Lower lobe of right lung (tissue), 2 donors: ENCODE measurements at regions not wholly inside any gene's neighbourhood (a gene's known extent, or its start where the extent isn't known, plus 50 kb on each side); places are given as distances from the start of the nearest gene placed in this dataset.
A peak's percentile ranks its signal among the peaks of the same experiment; 100 is the strongest.

Experiments
- ATAC-seq, 2 donors: fragments of 200-7000 bp; cut with Tn5 transposase; one replicate each; pipeline ENCODE4 v1.9.1; 2020 to 2022; ENCODE audit warnings: mild to moderate bottlenecking in 2 of 2, moderate library complexity in 2 of 2
- DNase-seq: peaks from one replicate; pipeline ENCODE4 v3.0.0-alpha.2; 2020
- H3K27ac ChIP-seq: fragments of 200-600 bp; one replicate; pipeline ENCODE4 v1.8.0; 2022
- H3K27me3 ChIP-seq: fragments of 200-600 bp; one replicate; pipeline ENCODE4 v1.8.0; 2022; ENCODE audit warnings: low read depth
- H3K36me3 ChIP-seq: fragments of 200-600 bp; one replicate; pipeline ENCODE4 v1.8.0; 2022; ENCODE audit warnings: mild to moderate bottlenecking
- H3K4me1 ChIP-seq: fragments of 200-600 bp; one replicate; pipeline ENCODE4 v1.8.0; 2022
- H3K4me3 ChIP-seq: fragments of 200-600 bp; one replicate; pipeline ENCODE4 v1.8.0; 2022; ENCODE audit warnings: mild to moderate bottlenecking
- H3K9me3 ChIP-seq: fragments of 200-600 bp; one replicate; pipeline ENCODE4 v1.8.0; 2022
- intact Hi-C: fragments of 100-400 bp; cut with DNase I; formaldehyde crosslinking; loops from one replicate; pipeline ENCODE4 v1.11.0; 2022
- TF ChIP-seq, protein P1 (sequence below): fragments of 200-600 bp; IDR thresholded peaks from one replicate; pipeline ENCODE4 v1.8.0; 2022; ENCODE audit warnings: antibody characterized with exemption, mild to moderate bottlenecking
- donor health status: DM: no; HTN: yes; CAD: no; lungs with severe emphysema.

DNA sequence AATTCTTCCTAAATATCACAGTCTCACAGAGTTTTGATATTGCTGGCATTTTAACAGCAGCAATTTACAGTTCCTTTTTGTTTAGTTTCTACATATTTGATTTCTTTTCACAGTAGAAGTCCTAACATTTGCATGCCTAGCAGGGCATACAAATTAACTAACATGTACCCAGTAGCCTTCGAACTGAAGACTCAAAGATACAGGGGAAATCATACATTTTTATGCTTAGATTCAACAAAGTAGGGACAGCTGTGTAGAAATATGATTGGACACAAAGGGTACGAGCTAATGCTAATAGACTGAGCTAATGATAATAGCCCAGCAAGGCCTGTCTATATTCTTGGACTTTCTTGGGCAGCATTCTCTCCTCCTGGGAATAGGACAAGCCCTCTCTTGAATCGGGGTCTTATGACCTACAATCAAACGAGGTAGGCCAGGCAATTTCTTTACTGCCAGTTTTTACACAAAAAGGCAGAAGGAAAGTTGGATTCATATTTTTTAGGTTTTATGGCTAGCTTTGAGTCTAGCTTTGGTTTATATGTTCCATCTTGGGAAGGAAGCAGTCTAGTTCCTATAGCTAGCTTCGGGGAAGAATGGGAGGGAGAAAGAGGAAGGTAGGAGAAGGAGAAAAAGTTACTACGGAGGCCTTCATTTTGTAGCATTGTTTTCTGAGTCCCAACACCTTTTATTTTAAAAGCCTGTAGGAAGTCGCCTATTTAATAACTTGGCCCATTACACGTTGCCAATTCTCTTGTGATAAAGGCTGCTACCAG is 115.8 kb downstream of the HFE start:
- no peak overlapping the region for H3K27ac ChIP-seq
- intact Hi-C loops, result no loop called here
- ATAC-seq (no peak), DNase-seq (no peak)
- H3K9me3 ChIP-seq, result no peaks in the 10 kb centered on the region
- no peaks in the 10 kb centered on the region for H3K4me1 ChIP-seq
- TF ChIP-seq, protein P1, sequence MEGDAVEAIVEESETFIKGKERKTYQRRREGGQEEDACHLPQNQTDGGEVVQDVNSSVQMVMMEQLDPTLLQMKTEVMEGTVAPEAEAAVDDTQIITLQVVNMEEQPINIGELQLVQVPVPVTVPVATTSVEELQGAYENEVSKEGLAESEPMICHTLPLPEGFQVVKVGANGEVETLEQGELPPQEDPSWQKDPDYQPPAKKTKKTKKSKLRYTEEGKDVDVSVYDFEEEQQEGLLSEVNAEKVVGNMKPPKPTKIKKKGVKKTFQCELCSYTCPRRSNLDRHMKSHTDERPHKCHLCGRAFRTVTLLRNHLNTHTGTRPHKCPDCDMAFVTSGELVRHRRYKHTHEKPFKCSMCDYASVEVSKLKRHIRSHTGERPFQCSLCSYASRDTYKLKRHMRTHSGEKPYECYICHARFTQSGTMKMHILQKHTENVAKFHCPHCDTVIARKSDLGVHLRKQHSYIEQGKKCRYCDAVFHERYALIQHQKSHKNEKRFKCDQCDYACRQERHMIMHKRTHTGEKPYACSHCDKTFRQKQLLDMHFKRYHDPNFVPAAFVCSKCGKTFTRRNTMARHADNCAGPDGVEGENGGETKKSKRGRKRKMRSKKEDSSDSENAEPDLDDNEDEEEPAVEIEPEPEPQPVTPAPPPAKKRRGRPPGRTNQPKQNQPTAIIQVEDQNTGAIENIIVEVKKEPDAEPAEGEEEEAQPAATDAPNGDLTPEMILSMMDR, result no peak
- H3K36me3 ChIP-seq, result no peaks in the 10 kb centered on the region
- H3K4me3 ChIP-seq, result no peak overlapping the region
- H3K27me3 ChIP-seq, result peaks cover 72% of the 10 kb centered on the region

DNA sequence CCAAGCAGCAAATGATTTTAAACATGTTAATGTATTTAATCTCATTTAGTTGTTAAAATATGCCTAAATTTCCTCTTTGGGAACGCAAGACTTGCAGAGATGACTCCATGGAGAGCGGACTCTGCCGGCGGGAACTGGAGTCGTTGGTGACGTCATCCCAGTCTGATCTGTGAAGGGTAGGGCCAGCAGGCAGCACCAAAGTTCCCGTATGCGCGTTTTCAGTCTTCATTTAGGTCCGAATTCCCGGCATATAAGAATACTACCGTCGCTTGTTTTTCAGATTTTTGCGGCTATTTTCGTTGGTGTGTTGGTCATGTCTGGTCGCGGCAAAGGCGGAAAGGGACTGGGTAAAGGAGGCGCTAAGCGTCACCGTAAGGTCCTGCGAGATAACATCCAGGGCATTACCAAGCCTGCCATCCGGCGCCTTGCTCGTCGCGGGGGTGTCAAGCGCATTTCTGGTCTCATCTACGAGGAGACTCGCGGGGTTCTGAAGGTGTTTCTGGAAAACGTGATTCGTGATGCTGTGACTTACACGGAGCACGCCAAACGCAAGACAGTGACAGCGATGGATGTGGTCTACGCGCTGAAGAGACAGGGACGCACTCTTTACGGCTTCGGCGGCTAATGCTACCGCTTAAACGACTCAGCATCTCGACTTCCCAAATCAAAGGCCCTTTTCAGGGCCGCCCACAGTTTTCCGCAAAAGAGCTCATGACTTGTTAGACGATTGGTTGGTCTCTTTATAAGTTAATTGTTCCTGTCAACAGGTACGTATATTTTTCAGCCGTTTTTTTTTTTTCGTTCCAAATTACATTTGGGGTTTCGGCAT is 117.3 kb downstream of the HFE start:
- peak overlapping the region; percentile 60 for H3K4me3 ChIP-seq
- peaks cover 58% of the 10 kb centered on the region for H3K27me3 ChIP-seq
- peak; percentile 90 for DNase-seq
- intact Hi-C loops, result no loop called here
- ATAC-seq, result peak; percentile 91 to 93
- peak overlapping the region; percentile 96 for H3K27ac ChIP-seq
- H3K4me1 ChIP-seq, result no peaks in the 10 kb centered on the region
- H3K36me3 ChIP-seq, result no peaks in the 10 kb centered on the region
- TF ChIP-seq, protein P1, result peak; percentile 42
- H3K9me3 ChIP-seq, result no peaks in the 10 kb centered on the region

DNA sequence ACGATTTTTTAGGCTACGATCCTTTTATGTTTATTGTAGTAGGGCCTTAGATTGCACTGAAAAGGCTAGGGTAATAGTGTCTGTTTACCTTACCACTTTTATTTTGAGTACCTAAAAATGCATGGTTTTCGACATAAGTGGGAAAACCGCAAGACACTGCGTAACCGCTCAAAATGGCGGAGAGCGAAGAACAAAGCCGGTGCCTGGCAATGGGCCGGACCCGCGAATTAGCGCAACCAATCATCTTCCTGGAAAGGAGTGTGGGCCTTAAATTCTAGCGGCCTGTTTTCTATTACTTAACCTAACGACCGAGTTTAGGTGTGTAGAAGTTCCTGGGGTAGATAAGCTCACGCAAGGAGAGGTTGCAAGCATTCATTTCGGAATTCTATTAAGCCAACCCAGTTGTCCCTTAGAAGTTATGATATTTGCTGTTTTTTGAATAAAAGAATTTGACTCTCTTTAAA is 118.0 kb downstream of the HFE start:
- peaks cover 52% of the 10 kb centered on the region for H3K27me3 ChIP-seq

DNA sequence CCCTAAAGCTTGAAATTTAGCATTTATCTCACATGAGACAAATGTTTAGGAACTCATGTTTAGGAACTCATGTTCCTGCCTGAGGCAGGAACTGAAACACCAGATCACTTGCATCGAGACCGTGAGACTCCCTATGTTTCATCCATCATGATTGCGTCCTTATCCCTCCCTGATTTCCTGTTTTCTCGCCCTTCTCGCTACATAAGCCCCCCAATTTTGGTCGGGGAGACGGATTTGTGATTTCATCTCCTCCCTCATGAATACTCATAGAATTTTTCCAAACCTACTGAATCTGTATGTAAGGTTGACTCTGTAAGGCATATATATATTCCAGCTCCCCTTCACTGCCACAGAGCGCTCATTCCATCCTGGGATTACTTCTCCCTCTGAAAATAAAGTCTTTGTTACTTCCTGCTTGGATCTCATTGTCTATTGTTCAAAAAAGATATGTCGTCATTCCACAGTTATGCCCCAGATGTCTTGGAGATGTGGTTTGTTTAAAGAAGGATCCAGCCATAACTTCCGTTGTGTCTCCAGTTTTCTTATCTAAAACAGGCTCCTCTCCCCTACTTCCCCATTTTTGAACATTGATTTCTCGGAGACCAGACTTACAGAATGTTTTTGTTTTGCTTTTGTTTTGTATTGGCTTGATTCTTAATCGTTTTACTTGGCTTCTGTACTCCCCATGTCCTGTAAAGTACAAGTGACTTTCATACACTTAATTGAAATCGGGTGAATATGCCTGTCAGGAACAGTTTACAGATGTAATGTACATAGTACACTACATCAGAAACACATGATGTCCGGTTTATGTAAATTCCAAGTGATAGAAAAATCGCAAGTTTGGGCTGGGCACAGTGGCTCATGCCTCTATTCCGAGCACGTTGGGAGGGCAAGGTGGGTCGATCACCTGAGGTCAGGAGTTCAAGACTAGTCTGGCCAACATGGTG is 118.7 kb downstream of the HFE start:
- peak overlapping the region; percentile 96 for H3K27ac ChIP-seq
- DNase-seq (no peak), ATAC-seq (peak; percentile 36 to 53)
- TF ChIP-seq, protein P1, result no peak
- intact Hi-C loops, result no loop called here
- H3K4me3 ChIP-seq, result peak overlapping the region; percentile 60
- H3K9me3 ChIP-seq, result no peaks in the 10 kb centered on the region
- H3K4me1 ChIP-seq, result no peaks in the 10 kb centered on the region
- H3K36me3 ChIP-seq, result no peaks in the 10 kb centered on the region
- peaks cover 52% of the 10 kb centered on the region for H3K27me3 ChIP-seq

More for the DNA sequence above, 118.0 kb downstream of the HFE start:
- TF ChIP-seq, protein P1, result no peak
- H3K27ac ChIP-seq, result peak overlapping the region; percentile 96
- intact Hi-C loops, result no loop called here
- H3K4me3 ChIP-seq, result peak overlapping the region; percentile 60
- no peaks in the 10 kb centered on the region for H3K4me1 ChIP-seq
- ATAC-seq (peak; percentile 87 to 91), DNase-seq (peak; percentile 85)
- no peaks in the 10 kb centered on the region for H3K9me3 ChIP-seq
- H3K36me3 ChIP-seq, result no peaks in the 10 kb centered on the region
